Stimulated activated CD4-positive, alpha-beta T cell treated with anti-CD3 and anti-CD28 coated beads, Interleukin-2, amount 100 ng/mL, for 4 hours (primary cell): ENCODE measurements at regions not wholly inside any gene's neighbourhood (a gene's known extent, or its start where the extent isn't known, plus 50 kb on each side); places are given as distances from the start of the nearest gene placed in this dataset.

Experiments used
- DNase-seq: peaks from one replicate; pipeline ENCODE4 v3.0.0-alpha.2; 2020; ENCODE audit warnings: low read depth

DNA sequence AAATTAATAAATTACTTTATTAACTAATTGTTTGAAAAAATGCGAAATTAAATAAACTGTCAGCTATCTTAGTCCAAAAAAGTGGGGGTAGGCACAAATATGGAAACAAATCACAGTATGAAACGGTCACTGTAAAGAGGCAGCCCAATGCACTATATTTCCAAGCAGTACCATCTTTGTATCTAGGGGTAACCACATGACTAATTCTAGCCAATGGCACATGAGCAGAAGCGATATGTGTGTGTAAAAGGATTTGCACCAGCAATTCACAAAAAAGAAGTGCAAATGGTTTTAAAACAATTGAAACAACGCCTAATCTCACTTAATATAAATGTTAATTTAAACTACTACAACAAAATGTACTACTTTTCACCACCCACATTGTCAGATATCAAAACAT, 129.5 kb upstream of the PRNP start:
- no peak for DNase-seq

DNA sequence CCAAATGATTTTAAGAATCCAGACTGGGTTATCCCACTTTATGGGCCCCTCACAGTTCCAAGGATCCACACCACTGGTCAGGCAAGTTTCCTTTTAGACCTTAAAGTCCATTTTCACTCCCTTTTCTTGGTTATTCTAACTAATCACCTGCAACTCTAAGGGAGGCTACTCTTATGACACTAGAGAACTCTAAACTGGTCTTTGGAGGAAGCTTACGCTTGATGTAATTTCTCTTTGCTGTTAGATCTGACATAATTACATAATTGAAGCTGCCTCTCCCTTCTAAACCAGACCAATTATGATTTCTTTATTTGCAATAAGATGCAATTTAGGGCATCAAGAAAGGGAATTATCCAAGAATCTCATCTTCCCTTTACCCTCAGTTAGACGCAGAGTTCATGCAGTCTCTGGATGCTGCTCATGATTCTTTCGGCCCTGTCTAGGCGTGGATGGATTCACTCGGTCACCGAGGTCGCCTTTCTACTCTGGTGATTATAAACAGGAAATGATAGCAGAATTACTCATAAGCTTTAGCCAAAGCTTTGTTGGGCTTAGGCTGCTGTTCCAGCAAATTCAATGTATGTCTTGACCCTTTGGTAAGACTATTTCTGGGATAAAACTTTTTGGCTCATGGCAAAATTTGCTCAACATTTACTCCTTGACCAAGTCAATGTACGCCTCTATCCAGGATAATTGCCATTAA, 130.9 kb upstream of the PRNP start:
- no peak for DNase-seq

GRCh38 chr20:4554346-4554745, 131.9 kb upstream of the PRNP start:
- no peak for DNase-seq

DNA sequence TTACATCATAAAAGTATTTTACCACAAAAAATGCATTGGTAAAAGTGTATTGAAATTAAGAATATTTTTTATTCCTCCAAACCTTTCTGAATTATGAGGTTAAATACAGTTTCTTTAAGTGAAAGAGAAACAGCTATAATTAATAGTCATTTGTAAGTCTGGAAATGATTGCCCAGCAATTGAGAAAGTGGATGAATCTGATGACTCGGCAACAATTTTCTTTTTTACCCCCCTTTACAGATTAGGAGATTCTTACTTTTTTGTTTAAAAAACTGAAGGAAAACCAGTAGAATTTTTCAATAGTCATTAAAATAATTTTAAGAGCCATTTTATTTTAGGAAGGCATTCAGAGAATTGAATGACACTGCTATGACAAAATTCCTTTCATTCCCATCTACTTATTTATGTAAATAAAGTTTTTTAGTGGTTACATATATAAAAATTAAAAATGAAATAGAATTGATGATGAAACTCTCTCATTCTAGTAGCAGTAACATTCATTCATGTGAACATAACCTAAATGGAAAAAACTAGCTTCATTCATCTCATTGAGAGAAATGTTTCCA, 134.1 kb upstream of the PRNP start:
- no peak for DNase-seq

DNA sequence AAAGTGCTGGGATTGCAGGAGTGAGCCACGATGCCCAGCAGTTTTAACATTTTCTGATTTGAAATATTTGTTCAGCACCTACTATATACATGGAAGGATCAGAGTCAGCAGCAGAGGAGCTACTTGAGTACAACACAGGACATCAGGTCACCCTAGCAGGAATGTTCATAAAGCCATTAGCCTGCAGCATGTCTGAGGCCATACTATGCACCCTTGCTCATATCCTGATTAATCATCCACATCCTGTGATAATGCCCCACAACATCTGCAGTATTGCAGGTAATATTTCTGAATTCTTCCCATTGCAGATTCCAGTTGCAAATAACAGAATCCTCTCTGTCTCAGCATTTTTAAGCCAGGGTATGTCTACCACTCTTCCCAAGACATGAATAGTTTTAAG, 135.5 kb upstream of the PRNP start:
- DNase-seq = no peak

DNA sequence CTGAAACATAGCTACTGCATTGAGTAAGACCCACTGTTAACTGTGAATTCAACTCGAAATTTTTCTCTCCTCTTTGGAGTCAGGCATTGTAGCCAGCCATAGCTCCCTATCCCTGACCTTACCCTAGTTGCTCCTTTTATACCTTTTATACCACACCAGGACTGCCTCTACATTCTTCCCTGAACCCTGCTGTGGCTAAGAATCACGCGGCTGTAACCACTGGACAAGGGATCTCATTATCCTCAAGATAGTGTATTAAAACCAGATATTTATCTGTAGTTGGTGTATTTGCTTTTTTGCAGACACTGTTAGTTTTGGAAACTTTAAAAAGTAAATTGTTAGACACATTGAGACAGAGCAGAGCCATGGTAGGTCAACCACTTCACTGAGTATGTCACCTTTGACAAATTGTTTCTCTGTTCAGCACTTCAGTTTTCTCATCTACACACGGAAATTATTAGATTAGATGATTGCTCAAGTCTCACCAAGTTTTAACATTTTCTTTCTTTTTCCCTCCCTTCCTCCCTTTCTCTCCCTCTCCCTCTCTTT, 136.5 kb upstream of the PRNP start:
- no peak for DNase-seq

DNA sequence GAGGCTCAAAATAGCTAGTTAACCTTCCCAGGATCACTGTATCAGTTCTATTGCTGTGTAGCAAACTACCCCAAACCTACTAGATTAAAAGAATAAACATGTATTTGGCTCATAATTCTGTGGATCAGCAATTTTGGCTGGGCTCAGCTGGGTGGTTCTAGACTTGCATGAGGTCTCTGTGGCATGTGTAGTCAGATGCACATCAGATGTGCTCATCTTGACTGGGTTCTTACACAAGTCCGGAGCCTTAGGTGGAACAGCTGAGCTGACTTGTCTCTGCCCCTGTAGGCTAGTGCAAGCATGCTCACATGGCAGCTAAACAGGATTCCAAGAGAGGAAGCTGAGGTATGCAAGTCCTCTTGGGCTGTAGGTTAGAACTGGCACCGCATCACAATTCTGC, 137.7 kb upstream of the PRNP start:
- no peak for DNase-seq

DNA sequence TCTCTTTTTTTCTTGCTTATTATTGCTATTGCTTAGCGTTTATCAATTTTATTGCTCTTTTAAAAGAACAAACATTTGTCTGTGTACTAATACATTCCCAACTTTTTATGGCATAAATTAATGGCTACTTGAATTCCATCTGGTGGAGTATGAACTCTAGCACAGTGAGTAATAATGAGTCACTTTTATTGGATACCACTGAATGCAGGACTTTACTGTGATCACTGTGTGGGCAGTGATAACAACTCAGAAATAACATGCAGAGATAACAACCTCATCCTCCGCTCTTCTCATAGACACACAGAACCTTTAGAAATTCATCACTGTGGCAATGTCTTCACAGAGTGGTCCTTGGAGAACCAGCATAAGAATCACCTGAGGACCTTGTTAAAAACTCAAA, 139.5 kb upstream of the PRNP start:
- no peak for DNase-seq

- DNase-seq = no peak
Measured at GRCh38 chr20:4546342-4546741, 139.9 kb upstream of the PRNP start.

DNA sequence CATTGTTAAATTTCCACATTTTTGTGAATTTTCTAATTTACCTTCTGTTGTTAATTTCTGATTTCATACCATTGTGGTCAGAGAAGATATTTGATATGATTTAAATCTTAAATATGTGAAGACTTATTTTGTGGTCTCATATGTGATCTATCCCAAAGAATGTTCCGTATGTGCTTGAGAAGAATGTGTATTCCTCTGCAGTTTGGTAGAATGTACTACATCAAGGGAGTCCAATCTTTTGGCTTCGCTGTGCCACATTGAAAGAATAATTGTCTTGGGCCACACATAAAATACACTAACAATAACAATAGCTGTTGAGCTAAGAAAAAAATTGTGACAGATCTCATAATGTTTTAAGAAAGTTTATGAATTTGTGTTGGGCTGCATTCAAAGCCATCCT, 140.7 kb upstream of the PRNP start:
- no peak for DNase-seq

- no peak for DNase-seq
Measured at GRCh38 chr20:4544765-4545164, 141.5 kb upstream of the PRNP start.

DNA sequence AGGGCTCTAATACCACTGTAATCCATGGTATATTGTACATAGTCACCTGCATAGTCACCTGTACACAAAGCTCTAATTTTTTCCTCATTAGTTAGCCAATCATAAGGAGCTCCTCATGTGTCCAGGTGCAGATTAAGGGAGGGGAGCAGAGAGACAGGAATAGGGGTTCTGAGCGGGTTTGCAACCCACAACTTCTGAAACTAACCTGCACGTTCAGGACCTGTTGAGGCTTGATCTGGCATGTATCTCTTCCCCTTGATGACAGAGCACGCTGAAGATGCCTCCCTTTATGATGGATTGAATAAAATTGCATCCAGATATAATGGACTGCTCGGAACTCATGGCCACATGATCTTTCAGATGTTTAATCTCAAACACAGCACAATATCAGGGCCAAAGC, 144.0 kb upstream of the PRNP start:
- DNase-seq = no peak

DNA sequence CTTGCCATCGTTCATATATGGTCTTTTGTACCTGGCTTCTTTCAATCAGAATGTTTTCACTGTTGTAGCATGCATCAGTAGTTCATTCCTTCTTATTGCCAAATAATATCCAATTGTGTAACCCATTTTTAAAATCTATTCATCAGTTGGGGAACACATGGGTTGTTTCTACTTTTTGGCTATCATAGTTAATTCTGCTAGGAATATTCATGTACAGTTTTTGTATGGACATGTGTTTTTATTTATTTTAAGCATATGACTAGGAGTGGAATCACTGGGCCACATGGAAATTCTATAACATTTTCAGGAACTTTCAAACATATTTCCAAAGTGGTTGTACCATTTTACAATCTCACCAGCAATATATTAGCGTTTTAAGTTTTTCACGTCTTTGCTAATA, 151.9 kb upstream of the PRNP start:
- DNase-seq = no peak

DNA sequence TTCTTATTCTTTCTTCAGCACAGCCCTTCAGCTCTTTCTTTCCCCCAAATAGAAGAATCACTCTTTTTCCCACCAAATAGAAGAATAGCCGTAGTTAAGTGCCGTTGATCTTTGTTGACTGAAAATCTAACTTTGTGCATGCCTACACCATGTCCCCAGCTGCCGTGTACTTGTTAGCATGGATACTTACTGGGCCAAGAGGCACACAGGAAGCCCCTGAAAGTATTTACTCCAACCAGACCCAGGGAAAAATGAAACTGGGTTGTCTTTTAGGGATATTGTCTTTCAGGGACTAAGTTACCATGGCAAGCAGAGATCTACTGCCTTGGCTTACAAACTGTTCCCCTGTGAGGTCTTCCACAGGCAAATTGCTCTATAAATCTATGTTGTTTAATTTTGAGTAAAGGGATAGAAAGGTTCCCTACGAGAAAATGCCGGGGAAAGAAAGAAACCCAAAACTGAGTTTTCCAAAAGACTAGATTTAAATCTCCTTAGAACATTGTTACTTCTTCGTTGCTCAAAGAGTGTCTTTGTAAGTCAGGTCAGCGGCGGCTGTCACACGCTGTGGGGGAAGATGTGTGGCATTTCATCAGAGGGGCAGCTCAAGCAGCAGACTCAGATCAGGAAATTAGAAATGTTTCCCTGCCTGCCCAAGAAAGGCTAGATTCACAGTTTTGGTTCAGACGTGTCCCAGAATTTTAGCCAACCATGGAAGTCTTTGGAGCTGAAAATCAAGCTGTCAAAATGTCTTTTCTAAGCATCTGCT, 152.7 kb upstream of the PRNP start:
- no peak for DNase-seq

DNA sequence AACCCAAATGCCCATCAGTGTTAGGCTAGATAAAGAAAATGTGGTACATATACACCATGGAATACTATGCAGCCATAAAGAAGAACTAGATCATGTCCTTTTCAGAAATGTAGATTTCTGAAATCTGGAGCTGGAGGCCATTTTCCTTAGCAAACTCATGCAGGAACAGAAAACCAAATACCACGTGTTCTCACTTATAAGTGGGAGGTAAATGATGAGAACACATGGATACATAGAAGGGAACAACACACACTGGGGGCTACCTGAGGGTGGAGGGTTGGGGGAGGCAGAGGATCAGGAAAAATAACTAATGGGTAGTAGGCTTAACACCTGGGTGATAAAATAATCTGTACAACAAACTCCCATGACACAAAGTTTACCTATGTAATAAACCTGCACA, 153.5 kb upstream of the PRNP start:
- DNase-seq = no peak

DNA sequence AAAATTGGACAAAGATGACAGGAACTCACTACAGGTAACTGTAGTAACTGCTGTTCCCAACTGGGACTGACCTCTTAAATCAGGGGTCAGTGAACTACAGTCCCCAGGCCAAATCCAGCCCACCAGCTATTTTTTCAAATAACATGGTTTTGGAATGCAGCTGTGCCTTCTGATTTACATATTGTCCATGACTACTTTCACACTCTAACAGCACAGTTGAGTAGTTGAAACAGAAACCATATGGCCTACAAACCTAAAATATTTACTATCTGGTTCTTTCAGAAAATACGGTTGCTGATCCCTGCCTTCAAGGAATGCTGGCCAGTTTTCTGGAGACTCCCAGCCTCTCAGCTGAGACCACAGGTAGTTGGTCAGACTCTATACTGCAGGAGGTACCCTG, 161.5 kb upstream of the PRNP start:
- no peak for DNase-seq

DNA sequence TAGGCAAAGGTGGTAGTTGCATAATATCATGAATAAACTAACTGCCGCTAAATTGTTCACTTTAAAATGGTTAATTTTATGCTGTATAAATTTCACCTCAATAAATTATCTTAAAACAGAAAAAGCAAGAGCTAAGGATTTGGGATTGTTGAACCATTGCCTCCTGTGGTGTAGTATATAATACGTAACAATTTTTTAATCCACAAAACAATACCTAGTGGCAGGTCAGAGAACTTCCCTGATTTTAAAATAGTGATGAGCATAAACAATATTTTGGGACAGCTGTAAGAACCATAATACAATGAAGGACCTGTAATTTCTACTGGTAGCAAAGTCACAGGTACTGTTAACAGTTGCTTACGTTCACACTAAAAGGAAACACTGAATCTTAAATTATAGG, 161.9 kb upstream of the PRNP start:
- no peak for DNase-seq

- DNase-seq = no peak
Measured at GRCh38 chr20:4522310-4522709, 163.9 kb upstream of the PRNP start.

- no peak for DNase-seq
Measured at GRCh38 chr20:4521170-4521968, 164.9 kb upstream of the PRNP start.

GRCh38 chr20:4519534-4519933, 166.7 kb upstream of the PRNP start:
- DNase-seq = no peak

GRCh38 chr20:4516876-4517275, 169.4 kb upstream of the PRNP start:
- no peak for DNase-seq

DNA sequence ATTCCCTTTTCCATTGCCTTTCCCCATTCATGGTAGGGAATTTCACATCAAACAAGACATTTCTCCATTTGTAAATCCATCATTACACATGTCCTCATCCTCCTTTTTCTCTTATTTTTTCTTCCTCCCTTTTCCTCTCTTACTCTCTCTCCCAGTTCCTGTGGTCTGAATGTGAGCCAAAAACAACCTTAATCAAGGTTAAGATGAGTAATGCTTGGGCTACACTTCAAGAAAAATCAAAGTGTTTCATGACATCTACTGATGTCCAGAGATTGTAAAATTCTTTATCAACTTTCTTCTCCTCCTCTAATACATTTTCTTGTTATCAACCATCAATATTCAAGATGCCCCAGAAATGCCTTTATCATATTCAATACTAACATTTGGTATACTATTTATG, 172.5 kb upstream of the PRNP start:
- DNase-seq = no peak
